K562 (cell line): ENCODE measurements at regions not wholly inside any gene's neighbourhood (a gene's known extent, or its start where the extent isn't known, plus 50 kb on each side); places are given as distances from the start of the nearest gene placed in this dataset.

Experiments
- ATAC-seq: fragments of 200-7000 bp; cut with Tn5 transposase; 3 replicates; pipeline ENCODE4 v1.9.1; 2020; ENCODE audit warnings: moderate library complexity
- BruUV-seq: library from RNA; stranded (reverse); fragments of 400-500 nt; replicated peaks from 2 replicates; lab custom pipeline; 2021; lab: Mats Ljungman, UMichigan
- CTCF ChIA-PET: fragments of 300-600 bp; formaldehyde crosslinking; extraction: SDS; loops from one replicate; lab custom pipeline; 2021; ENCODE audit warnings: low intra/inter-chr PET ratio; lab: Yijun Ruan, JAX
- POLR2A ChIA-PET: fragments of 300-600, 350-650 bp; sonication (Branson Sonifier 250); formaldehyde crosslinking; extraction: SDS; loops from one replicate; lab custom pipeline; 2021; ENCODE audit warnings: antibody characterized with exemption, inconsistent platforms; lab: Yijun Ruan, JAX
- DNase-seq, 4 experiments: peaks; one replicate each; pipeline versions ENCODE4 v3.0.0 to v3.0.0-alpha.2; 2011 to 2018; ENCODE audit warnings: low spot score in 3 of 4, mixed read lengths in 3 of 4; ENCODE audit errors: extremely low read depth in 1 of 4
- FAIRE-seq: peaks from 2 replicates; lab custom pipeline; 2011; peaks lifted over from hg19 to GRCh38; lab: Jason Lieb, UNC
- H2AFZ ChIP-seq: 2 replicates; pipeline ENCODE4 v1.6.0; 2011; ENCODE audit warnings: low read depth, low read length, control low read depth, inconsistent platforms
- H3K27ac ChIP-seq: fragments of 200-600 bp; 3 replicates; pipeline ENCODE4 v1.8.0; 2011; ENCODE audit warnings: low read depth, mild to moderate bottlenecking, control low read depth, inconsistent platforms, low read length, moderate library complexity, mixed read lengths; ENCODE audit errors: extremely low read depth
- H3K27me3 ChIP-seq, 2 experiments: fragments of 300-600 bp in 1 of 2; 2 replicates in 1 of 2; 3 replicates in 1 of 2; pipeline versions ENCODE4 v1.6.0 to v1.8.0; 2011; ENCODE audit warnings: inconsistent platforms in 2 of 2, low read length in 2 of 2, mild to moderate bottlenecking in 1 of 2, mixed read lengths in 1 of 2, moderate library complexity in 1 of 2; ENCODE audit not compliant: control insufficient read depth in 2 of 2, insufficient read depth in 2 of 2
- H3K36me3 ChIP-seq: fragments of 300-600 bp; 3 replicates; pipeline ENCODE4 v1.8.0; 2011; ENCODE audit warnings: mild to moderate bottlenecking, low read length, inconsistent platforms; ENCODE audit not compliant: control insufficient read depth, insufficient read depth
- H3K4me1 ChIP-seq, 2 experiments: fragments of 200-600 bp in 1 of 2; replicated peaks in 1 of 2; 2 replicates in 1 of 2; 3 replicates in 1 of 2; pipeline versions ENCODE4 v1.5.1 to v1.8.0; 2011; ENCODE audit warnings: inconsistent platforms in 2 of 2, low read length in 2 of 2, mild to moderate bottlenecking in 1 of 2, mixed read lengths in 1 of 2, moderate library complexity in 1 of 2; ENCODE audit not compliant: control insufficient read depth in 2 of 2, insufficient read depth in 2 of 2
- H3K4me2 ChIP-seq: 2 replicates; pipeline ENCODE4 v1.6.1; 2011; ENCODE audit warnings: low read length, control low read depth, inconsistent platforms, mixed read lengths; ENCODE audit not compliant: insufficient read depth
- H3K4me3 ChIP-seq: fragments of 200-600 bp; sonication (generic), shearing (Covaris generic); 2 replicates; pipeline ENCODE4 v1.5.1; 2016; ENCODE audit warnings: control low read depth, inconsistent platforms
- H3K79me2 ChIP-seq: fragments of 200-600 bp; 3 replicates; pipeline ENCODE4 v1.8.0; 2011; ENCODE audit warnings: low read length, inconsistent platforms; ENCODE audit not compliant: control insufficient read depth, insufficient read depth
- H3K9ac ChIP-seq, 2 experiments: 2 replicates each; pipeline versions ENCODE4 v1.6.0 to v1.6.1; 2011; ENCODE audit warnings: low read depth in 2 of 2, low read length in 2 of 2, control low read depth in 1 of 2, inconsistent platforms in 1 of 2, mild to moderate bottlenecking in 1 of 2, mixed read lengths in 1 of 2; ENCODE audit not compliant: insufficient read depth in 1 of 2
- H3K9me1 ChIP-seq: one replicate; pipeline ENCODE4 v1.6.0; 2011; ENCODE audit warnings: inconsistent platforms, mild to moderate bottlenecking, low read length, moderate library complexity; ENCODE audit not compliant: control insufficient read depth, insufficient read depth
- H3K9me3 ChIP-seq: replicated peaks from 2 replicates; pipeline ENCODE4 v1.5.1; 2011; ENCODE audit warnings: low read depth, low read length, inconsistent platforms; ENCODE audit not compliant: control insufficient read depth, insufficient read depth
- H4K20me1 ChIP-seq: replicated peaks from 2 replicates; pipeline ENCODE4 v1.6.1; 2011; ENCODE audit warnings: low read length, inconsistent platforms, mixed read lengths; ENCODE audit not compliant: control insufficient read depth, insufficient read depth
- EHMT2 ChIP-seq: fragments of 450-650 bp; IDR thresholded peaks from 2 replicates; pipeline ENCODE4 v1.6.1; 2018; ENCODE audit warnings: antibody characterized with exemption
- FOXK1 ChIP-seq: sonication (generic); formaldehyde crosslinking; IDR thresholded peaks from 2 replicates; pipeline ENCODE4 v1.8.0; 2022; ENCODE audit warnings: missing genetic modification reagents, mild to moderate bottlenecking, borderline replicate concordance
- KAT7 ChIP-seq: sonication (generic); formaldehyde crosslinking; IDR thresholded peaks from 2 replicates; pipeline ENCODE4 v1.8.0; 2022; ENCODE audit warnings: missing genetic modification reagents, mild to moderate bottlenecking, borderline replicate concordance
- TRIM24 ChIP-seq, 2 experiments: fragments of 450-650 bp; IDR thresholded peaks; 2 replicates each; pipeline ENCODE4 v1.6.1; 2016
- ZNF354B ChIP-seq: fragments of 250-450 bp; sonication (Bioruptor Pico); IDR thresholded peaks from 2 replicates; pipeline ENCODE4 v1.4.0; 2020
- WGBS: fragments of 100-300 bp; shearing (Covaris generic); methylation state at CpG from one replicate; pipeline ENCODE4 v1.1.6; 2016; ENCODE audit warnings: low coverage, mixed read lengths; ENCODE audit not compliant: insufficient coverage; ENCODE audit errors: missing lambda C conversion rate; 5-methylcytosine and 5-hydroxymethylcytosine counted together
- in situ Hi-C: fragments of 300-500 bp; cut with MboI; formaldehyde crosslinking; loops from 4 replicates; pipeline ENCODE4 v1.15.0; 2018; ENCODE audit warnings: inconsistent platforms, mixed read lengths
- intact Hi-C: fragments of 100-400 bp; cut with micrococcal nuclease; formaldehyde crosslinking; loops from 2 replicates; pipeline ENCODE4 v1.14.2; 2022
- TF ChIP-seq, protein P1 (sequence below), 2 experiments: fragments of 450-650 bp in 1 of 2; IDR thresholded peaks; 2 replicates each; pipeline ENCODE4 v1.6.1; 2011 to 2017; ENCODE audit warnings: low read depth in 2 of 2, antibody characterized with exemption in 1 of 2, borderline replicate concordance in 1 of 2, low read length in 1 of 2, mild to moderate bottlenecking in 1 of 2, mixed read lengths in 1 of 2; ENCODE audit not compliant: control insufficient read depth in 1 of 2

DNA sequence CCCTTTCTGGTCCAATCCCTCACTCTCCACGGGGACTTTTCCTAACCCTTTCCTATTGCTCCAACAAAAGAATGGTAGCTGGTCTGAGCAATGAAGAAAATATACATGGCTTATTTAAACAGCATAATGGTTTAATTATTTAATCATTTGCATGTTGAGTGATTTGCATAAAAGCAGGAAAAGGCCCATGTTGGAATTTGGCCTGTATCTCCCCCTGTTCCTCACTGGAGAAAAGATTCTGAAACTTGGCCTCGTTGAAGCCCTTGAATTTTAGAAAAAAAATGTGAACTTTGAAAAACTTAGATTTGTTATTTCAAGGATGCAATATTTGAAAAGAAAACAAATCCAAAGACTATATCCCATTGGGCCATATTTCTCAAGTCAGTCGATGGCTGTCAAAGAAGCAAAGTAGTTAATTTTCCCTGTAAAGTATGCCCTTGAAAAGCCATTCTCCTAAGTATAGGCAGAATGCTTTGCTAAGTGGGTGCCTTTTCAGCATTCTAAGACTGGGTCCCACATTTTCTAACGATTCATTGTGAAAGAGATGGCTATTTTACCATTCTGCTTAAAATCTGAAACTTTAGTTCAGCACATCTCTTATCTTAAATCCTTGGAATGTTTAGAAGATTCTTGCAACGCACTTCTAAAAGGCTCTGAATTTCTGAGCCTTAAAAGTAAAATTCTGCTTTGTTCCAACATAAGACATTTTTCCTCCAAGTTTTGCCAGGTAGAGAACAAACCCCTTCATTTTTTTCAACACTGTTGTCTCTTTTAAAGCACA lies 428.8 kb downstream of the ARHGEF28 start (continued):
- TF ChIP-seq, protein P1, sequence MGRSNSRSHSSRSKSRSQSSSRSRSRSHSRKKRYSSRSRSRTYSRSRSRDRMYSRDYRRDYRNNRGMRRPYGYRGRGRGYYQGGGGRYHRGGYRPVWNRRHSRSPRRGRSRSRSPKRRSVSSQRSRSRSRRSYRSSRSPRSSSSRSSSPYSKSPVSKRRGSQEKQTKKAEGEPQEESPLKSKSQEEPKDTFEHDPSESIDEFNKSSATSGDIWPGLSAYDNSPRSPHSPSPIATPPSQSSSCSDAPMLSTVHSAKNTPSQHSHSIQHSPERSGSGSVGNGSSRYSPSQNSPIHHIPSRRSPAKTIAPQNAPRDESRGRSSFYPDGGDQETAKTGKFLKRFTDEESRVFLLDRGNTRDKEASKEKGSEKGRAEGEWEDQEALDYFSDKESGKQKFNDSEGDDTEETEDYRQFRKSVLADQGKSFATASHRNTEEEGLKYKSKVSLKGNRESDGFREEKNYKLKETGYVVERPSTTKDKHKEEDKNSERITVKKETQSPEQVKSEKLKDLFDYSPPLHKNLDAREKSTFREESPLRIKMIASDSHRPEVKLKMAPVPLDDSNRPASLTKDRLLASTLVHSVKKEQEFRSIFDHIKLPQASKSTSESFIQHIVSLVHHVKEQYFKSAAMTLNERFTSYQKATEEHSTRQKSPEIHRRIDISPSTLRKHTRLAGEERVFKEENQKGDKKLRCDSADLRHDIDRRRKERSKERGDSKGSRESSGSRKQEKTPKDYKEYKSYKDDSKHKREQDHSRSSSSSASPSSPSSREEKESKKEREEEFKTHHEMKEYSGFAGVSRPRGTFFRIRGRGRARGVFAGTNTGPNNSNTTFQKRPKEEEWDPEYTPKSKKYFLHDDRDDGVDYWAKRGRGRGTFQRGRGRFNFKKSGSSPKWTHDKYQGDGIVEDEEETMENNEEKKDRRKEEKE (IDR thresholded peaks at IDR 0.05; ENCODE audit: borderline replicate concordance in 1 of 2, control insufficient read depth in 1 of 2, low read depth in 2 of 2, low read length in 1 of 2), result no peak
- no peak for TF ChIP-seq KAT7 (CRISPR knock-in tag)
- no peak for TF ChIP-seq ZNF354B (CRISPR knock-in tag)

DNA sequence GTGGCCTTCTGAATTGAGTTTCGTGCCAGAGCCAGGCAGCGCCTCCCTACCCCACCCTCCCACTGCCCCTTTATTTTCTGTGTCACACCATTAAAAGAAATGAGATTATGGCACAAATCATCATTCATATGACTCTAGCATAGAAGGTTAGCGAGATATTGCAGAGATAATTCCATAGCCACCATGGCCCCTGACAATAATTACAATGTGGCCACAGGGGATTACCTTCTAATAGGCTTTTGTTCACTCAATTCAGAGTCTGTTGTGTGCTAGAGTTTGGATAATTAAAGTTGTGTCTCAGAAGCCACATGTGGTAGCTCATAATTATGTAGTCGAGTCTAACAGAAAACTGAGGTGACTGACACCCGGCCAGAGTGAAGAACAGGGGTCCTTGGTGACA lies 428.1 kb downstream of the ARHGEF28 start:
- Histone ChIP-seq H3K4me1 (no peaks in the 10 kb centered on the region), H3K4me3 (no peak overlapping the region), H3K9ac (no peak overlapping the region), H3K36me3 (no peaks in the 10 kb centered on the region), H3K4me2 (no peak overlapping the region), H2AFZ (no peak overlapping the region), H3K27ac (no peak overlapping the region), H3K9me3 (no peaks in the 10 kb centered on the region), H3K27me3 (peaks cover 0 to 7% of the 10 kb centered on the region in 2 experiments; a peak in 3 of 5 replicates), H4K20me1 (no peaks in the 10 kb centered on the region), H3K9me1 (no peaks in the 10 kb centered on the region), H3K79me2 (no peaks in the 10 kb centered on the region)
- no peak for TF ChIP-seq FOXK1 (CRISPR knock-in tag)
- no peak for TF ChIP-seq TRIM24 (IDR thresholded peaks at IDR 0.05)
- no peak for TF ChIP-seq EHMT2
- no peak for DNase-seq
- no peak for FAIRE-seq
- BruUV-seq, result no TSS peak
- in situ Hi-C loops (no loop called here), intact Hi-C loops (no loop called here)
- ATAC-seq, result no peak
- ChIA-PET POLR2A (no interaction called here), CTCF (no interaction called here)
- 0% methylated on average over 4 of the region's 5 CpGs for WGBS
